GM23338 (cell line): ENCODE measurements at regions not wholly inside any gene's neighbourhood (a gene's known extent, or its start where the extent isn't known, plus 50 kb on each side); places are given as distances from the start of the nearest gene placed in this dataset.

Source experiments
- ATAC-seq: fragments of 200-7000 bp; cut with Tn5 transposase; 3 replicates; pipeline ENCODE4 v1.9.1; 2020
- DNase-seq: peaks from one replicate; pipeline ENCODE4 v3.0.0-alpha.2; 2015; ENCODE audit warnings: low spot score
- H2AFZ ChIP-seq: fragments of 200-600 bp; sonication (generic); 2 replicates; pipeline ENCODE4 v1.8.0; 2016; ENCODE audit warnings: antibody characterized with exemption, mild to moderate bottlenecking, moderate library complexity
- H3F3A ChIP-seq: fragments of 200-600 bp; sonication (generic); replicated peaks from 2 replicates; pipeline ENCODE4 v1.8.0; 2017; ENCODE audit warnings: antibody characterized with exemption, mixed run types, low read depth
- H3K27ac ChIP-seq: fragments of 200-600 bp; sonication (generic); 2 replicates; pipeline ENCODE4 v1.6.1; 2016; ENCODE audit warnings: low read depth
- H3K27me3 ChIP-seq: fragments of 200-600 bp; sonication (generic); 2 replicates; pipeline ENCODE4 v1.8.0; 2016; ENCODE audit warnings: mild to moderate bottlenecking, mixed run types, moderate library complexity; ENCODE audit not compliant: insufficient read depth
- H3K36me3 ChIP-seq: fragments of 200-600 bp; sonication (generic); 2 replicates; pipeline ENCODE4 v1.8.0; 2016; ENCODE audit warnings: mild to moderate bottlenecking; ENCODE audit not compliant: insufficient read depth
- H3K4me1 ChIP-seq: fragments of 200-600 bp; sonication (generic); 2 replicates; pipeline ENCODE4 v1.8.0; 2016; ENCODE audit warnings: mild to moderate bottlenecking, moderate library complexity; ENCODE audit not compliant: insufficient read depth
- H3K4me2 ChIP-seq: fragments of 200-600 bp; sonication (generic); 2 replicates; pipeline ENCODE4 v1.7.1; 2017; ENCODE audit warnings: mixed run types
- H3K4me3 ChIP-seq: fragments of 200-600 bp; sonication (generic); 2 replicates; pipeline ENCODE4 v1.6.1; 2016; ENCODE audit warnings: mixed run types
- H3K79me2 ChIP-seq: fragments of 200-600 bp; sonication (generic); replicated peaks from 2 replicates; pipeline ENCODE4 v1.8.0; 2017; ENCODE audit warnings: mild to moderate bottlenecking; ENCODE audit not compliant: insufficient read depth
- H3K9me2 ChIP-seq: fragments of 200-600 bp; sonication (generic); 2 replicates; pipeline ENCODE4 v1.8.0; 2017; ENCODE audit not compliant: insufficient read depth
- H4K20me1 ChIP-seq: fragments of 200-600 bp; sonication (generic); replicated peaks from 2 replicates; pipeline ENCODE4 v1.8.0; 2017; ENCODE audit warnings: mild to moderate bottlenecking; ENCODE audit not compliant: insufficient read depth
- H3K27ac Mint-ChIP-seq: 2 replicates; pipeline ENCODE4 v1.8.0; 2020; ENCODE audit warnings: inconsistent platforms, mild to moderate bottlenecking, moderate library complexity, mixed read lengths
- H3K27me3 Mint-ChIP-seq: 3 replicates; pipeline ENCODE4 v1.8.0; 2022; ENCODE audit warnings: low read depth, mild to moderate bottlenecking, moderate library complexity, mixed read lengths, inconsistent platforms; ENCODE audit not compliant: insufficient read depth, poor library complexity
- H3K36me3 Mint-ChIP-seq: 3 replicates; pipeline ENCODE4 v1.8.0; 2021; ENCODE audit warnings: low read depth, mild to moderate bottlenecking, inconsistent platforms, moderate library complexity, mixed read lengths
- H3K4me1 Mint-ChIP-seq: 3 replicates; pipeline ENCODE4 v1.8.0; 2020; ENCODE audit warnings: mild to moderate bottlenecking, inconsistent platforms, mixed read lengths
- H3K4me3 Mint-ChIP-seq: 3 replicates; pipeline ENCODE4 v1.8.0; 2021; ENCODE audit warnings: moderate library complexity, mild to moderate bottlenecking, inconsistent platforms, mixed read lengths
- H3K9me3 Mint-ChIP-seq: 3 replicates; pipeline ENCODE4 v1.8.0; 2020; ENCODE audit warnings: moderate library complexity, mild to moderate bottlenecking, inconsistent platforms, mixed read lengths
- CREB1 ChIP-seq: fragments of 250-450 bp; sonication (Bioruptor Pico); IDR thresholded peaks from 2 replicates; pipeline ENCODE4 v1.5.0; 2020; ENCODE audit warnings: low read depth, mild to moderate bottlenecking, moderate library complexity
- EZH2 ChIP-seq: fragments of 200-600 bp; sonication (generic); IDR thresholded peaks from one replicate; pipeline ENCODE4 v1.8.0; 2017; ENCODE audit warnings: antibody characterized with exemption, mild to moderate bottlenecking, low read depth; ENCODE audit not compliant: unreplicated experiment
- EZH2phosphoT487 ChIP-seq: fragments of 200-600 bp; sonication (generic); IDR thresholded peaks from one replicate; pipeline ENCODE4 v1.8.1; 2018; ENCODE audit warnings: antibody characterized with exemption; ENCODE audit not compliant: unreplicated experiment
- JUNB ChIP-seq: IDR thresholded peaks from one replicate; pipeline ENCODE4 v1.6.1; 2016; ENCODE audit warnings: antibody characterized with exemption; ENCODE audit not compliant: unreplicated experiment
- NANOG ChIP-seq: IDR thresholded peaks from 2 replicates; pipeline ENCODE4 v1.6.1; 2016; ENCODE audit warnings: antibody characterized with exemption, borderline replicate concordance
- POLR2AphosphoS5 ChIP-seq: IDR thresholded peaks from 2 replicates; pipeline ENCODE4 v1.6.1; 2016; ENCODE audit warnings: antibody characterized with exemption, low read depth
- STAT1 ChIP-seq: IDR thresholded peaks from one replicate; pipeline ENCODE4 v1.6.1; 2016; ENCODE audit warnings: antibody characterized with exemption; ENCODE audit not compliant: unreplicated experiment
- ZNF114 ChIP-seq: fragments of 250-450 bp; sonication (Bioruptor Pico); IDR thresholded peaks from 2 replicates; pipeline ENCODE4 v1.5.0; 2020; ENCODE audit warnings: mild to moderate bottlenecking, moderate library complexity
- ZNF331 ChIP-seq: fragments of 250-450 bp; sonication (Bioruptor Pico); IDR thresholded peaks from 2 replicates; pipeline ENCODE4 v1.5.0; 2020; ENCODE audit warnings: low read depth, mild to moderate bottlenecking, moderate library complexity
- TF ChIP-seq, protein P1 (sequence below): IDR thresholded peaks from one replicate; pipeline ENCODE4 v1.6.1; 2018; ENCODE audit warnings: antibody characterized with exemption; ENCODE audit not compliant: unreplicated experiment
- TF ChIP-seq, protein P2 (sequence below), 2 experiments: fragments of 200-600 bp in 1 of 2; sonication (generic) in 1 of 2; conservative IDR thresholded peaks; 2 replicates each; pipeline versions ENCODE4 v1.5.1 to v1.6.1; 2016 to 2017; ENCODE audit warnings: antibody characterized with exemption in 2 of 2, low read depth in 2 of 2, mild to moderate bottlenecking in 2 of 2, moderate library complexity in 1 of 2
- TF ChIP-seq, protein P3 (sequence below): IDR thresholded peaks from 2 replicates; pipeline ENCODE4 v1.6.1; 2016; ENCODE audit warnings: antibody characterized with exemption
- TF ChIP-seq, protein P4 (sequence below): fragments of 250-450 bp; sonication (Bioruptor Pico); IDR thresholded peaks from 2 replicates; pipeline ENCODE4 v1.5.0; 2020; ENCODE audit warnings: mild to moderate bottlenecking, moderate library complexity

DNA sequence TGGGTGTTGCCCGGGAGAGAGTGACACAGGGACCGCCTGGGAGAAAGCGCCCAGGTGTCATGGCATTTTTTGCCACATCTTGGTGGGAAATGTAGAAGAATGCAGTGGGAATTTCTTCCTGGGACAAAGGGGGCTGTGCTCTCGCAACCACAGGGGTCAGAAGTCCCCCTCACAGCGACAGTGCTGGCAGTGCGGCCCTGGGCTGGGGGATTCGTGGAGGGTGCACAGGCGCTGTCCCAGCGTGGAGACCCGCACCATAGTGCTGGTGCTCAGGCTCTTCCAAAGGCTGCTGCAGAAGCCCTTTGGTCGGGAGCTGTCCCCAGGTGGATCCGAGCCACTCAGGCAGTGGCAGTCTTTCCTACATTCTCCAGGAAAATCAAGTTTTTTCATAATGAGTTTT lies 128.8 kb upstream of the SOX11 start:
- H3K79me2 ChIP-seq: no peaks in the 10 kb centered on the region
- no peaks in the 10 kb centered on the region for H3K4me1 ChIP-seq
- Mint-ChIP-seq H3K27me3 (no peaks in the 10 kb centered on the region), H3K36me3 (peaks cover 13% of the 10 kb centered on the region; the same call in 2 of the 3 replicates), H3K4me1 (no peaks in the 10 kb centered on the region; the same call in 2 of the 3 replicates), H3K9me3 (peaks cover 60% of the 10 kb centered on the region), H3K4me3 (no peak overlapping the region), H3K27ac (no peak overlapping the region)
- no peak overlapping the region for H2AFZ ChIP-seq
- no peak for TF ChIP-seq NANOG
- no peak for TF ChIP-seq ZNF331
- TF ChIP-seq, protein P1, sequence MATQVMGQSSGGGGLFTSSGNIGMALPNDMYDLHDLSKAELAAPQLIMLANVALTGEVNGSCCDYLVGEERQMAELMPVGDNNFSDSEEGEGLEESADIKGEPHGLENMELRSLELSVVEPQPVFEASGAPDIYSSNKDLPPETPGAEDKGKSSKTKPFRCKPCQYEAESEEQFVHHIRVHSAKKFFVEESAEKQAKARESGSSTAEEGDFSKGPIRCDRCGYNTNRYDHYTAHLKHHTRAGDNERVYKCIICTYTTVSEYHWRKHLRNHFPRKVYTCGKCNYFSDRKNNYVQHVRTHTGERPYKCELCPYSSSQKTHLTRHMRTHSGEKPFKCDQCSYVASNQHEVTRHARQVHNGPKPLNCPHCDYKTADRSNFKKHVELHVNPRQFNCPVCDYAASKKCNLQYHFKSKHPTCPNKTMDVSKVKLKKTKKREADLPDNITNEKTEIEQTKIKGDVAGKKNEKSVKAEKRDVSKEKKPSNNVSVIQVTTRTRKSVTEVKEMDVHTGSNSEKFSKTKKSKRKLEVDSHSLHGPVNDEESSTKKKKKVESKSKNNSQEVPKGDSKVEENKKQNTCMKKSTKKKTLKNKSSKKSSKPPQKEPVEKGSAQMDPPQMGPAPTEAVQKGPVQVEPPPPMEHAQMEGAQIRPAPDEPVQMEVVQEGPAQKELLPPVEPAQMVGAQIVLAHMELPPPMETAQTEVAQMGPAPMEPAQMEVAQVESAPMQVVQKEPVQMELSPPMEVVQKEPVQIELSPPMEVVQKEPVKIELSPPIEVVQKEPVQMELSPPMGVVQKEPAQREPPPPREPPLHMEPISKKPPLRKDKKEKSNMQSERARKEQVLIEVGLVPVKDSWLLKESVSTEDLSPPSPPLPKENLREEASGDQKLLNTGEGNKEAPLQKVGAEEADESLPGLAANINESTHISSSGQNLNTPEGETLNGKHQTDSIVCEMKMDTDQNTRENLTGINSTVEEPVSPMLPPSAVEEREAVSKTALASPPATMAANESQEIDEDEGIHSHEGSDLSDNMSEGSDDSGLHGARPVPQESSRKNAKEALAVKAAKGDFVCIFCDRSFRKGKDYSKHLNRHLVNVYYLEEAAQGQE: no peak
- TF ChIP-seq, protein P2, sequence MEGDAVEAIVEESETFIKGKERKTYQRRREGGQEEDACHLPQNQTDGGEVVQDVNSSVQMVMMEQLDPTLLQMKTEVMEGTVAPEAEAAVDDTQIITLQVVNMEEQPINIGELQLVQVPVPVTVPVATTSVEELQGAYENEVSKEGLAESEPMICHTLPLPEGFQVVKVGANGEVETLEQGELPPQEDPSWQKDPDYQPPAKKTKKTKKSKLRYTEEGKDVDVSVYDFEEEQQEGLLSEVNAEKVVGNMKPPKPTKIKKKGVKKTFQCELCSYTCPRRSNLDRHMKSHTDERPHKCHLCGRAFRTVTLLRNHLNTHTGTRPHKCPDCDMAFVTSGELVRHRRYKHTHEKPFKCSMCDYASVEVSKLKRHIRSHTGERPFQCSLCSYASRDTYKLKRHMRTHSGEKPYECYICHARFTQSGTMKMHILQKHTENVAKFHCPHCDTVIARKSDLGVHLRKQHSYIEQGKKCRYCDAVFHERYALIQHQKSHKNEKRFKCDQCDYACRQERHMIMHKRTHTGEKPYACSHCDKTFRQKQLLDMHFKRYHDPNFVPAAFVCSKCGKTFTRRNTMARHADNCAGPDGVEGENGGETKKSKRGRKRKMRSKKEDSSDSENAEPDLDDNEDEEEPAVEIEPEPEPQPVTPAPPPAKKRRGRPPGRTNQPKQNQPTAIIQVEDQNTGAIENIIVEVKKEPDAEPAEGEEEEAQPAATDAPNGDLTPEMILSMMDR (conservative IDR thresholded peaks at IDR 0.05; ENCODE audit: low read depth in 2 of 2): no peak
- TF ChIP-seq STAT1: no peak
- no peak for TF ChIP-seq ZNF114 (CRISPR knock-in tag)
- TF ChIP-seq, protein P3, sequence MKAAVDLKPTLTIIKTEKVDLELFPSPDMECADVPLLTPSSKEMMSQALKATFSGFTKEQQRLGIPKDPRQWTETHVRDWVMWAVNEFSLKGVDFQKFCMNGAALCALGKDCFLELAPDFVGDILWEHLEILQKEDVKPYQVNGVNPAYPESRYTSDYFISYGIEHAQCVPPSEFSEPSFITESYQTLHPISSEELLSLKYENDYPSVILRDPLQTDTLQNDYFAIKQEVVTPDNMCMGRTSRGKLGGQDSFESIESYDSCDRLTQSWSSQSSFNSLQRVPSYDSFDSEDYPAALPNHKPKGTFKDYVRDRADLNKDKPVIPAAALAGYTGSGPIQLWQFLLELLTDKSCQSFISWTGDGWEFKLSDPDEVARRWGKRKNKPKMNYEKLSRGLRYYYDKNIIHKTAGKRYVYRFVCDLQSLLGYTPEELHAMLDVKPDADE: no peak
- no peak for TF ChIP-seq CREB1
- no peak for TF ChIP-seq JUNB
- no peak for TF ChIP-seq EZH2phosphoT487
- TF ChIP-seq, protein P4, sequence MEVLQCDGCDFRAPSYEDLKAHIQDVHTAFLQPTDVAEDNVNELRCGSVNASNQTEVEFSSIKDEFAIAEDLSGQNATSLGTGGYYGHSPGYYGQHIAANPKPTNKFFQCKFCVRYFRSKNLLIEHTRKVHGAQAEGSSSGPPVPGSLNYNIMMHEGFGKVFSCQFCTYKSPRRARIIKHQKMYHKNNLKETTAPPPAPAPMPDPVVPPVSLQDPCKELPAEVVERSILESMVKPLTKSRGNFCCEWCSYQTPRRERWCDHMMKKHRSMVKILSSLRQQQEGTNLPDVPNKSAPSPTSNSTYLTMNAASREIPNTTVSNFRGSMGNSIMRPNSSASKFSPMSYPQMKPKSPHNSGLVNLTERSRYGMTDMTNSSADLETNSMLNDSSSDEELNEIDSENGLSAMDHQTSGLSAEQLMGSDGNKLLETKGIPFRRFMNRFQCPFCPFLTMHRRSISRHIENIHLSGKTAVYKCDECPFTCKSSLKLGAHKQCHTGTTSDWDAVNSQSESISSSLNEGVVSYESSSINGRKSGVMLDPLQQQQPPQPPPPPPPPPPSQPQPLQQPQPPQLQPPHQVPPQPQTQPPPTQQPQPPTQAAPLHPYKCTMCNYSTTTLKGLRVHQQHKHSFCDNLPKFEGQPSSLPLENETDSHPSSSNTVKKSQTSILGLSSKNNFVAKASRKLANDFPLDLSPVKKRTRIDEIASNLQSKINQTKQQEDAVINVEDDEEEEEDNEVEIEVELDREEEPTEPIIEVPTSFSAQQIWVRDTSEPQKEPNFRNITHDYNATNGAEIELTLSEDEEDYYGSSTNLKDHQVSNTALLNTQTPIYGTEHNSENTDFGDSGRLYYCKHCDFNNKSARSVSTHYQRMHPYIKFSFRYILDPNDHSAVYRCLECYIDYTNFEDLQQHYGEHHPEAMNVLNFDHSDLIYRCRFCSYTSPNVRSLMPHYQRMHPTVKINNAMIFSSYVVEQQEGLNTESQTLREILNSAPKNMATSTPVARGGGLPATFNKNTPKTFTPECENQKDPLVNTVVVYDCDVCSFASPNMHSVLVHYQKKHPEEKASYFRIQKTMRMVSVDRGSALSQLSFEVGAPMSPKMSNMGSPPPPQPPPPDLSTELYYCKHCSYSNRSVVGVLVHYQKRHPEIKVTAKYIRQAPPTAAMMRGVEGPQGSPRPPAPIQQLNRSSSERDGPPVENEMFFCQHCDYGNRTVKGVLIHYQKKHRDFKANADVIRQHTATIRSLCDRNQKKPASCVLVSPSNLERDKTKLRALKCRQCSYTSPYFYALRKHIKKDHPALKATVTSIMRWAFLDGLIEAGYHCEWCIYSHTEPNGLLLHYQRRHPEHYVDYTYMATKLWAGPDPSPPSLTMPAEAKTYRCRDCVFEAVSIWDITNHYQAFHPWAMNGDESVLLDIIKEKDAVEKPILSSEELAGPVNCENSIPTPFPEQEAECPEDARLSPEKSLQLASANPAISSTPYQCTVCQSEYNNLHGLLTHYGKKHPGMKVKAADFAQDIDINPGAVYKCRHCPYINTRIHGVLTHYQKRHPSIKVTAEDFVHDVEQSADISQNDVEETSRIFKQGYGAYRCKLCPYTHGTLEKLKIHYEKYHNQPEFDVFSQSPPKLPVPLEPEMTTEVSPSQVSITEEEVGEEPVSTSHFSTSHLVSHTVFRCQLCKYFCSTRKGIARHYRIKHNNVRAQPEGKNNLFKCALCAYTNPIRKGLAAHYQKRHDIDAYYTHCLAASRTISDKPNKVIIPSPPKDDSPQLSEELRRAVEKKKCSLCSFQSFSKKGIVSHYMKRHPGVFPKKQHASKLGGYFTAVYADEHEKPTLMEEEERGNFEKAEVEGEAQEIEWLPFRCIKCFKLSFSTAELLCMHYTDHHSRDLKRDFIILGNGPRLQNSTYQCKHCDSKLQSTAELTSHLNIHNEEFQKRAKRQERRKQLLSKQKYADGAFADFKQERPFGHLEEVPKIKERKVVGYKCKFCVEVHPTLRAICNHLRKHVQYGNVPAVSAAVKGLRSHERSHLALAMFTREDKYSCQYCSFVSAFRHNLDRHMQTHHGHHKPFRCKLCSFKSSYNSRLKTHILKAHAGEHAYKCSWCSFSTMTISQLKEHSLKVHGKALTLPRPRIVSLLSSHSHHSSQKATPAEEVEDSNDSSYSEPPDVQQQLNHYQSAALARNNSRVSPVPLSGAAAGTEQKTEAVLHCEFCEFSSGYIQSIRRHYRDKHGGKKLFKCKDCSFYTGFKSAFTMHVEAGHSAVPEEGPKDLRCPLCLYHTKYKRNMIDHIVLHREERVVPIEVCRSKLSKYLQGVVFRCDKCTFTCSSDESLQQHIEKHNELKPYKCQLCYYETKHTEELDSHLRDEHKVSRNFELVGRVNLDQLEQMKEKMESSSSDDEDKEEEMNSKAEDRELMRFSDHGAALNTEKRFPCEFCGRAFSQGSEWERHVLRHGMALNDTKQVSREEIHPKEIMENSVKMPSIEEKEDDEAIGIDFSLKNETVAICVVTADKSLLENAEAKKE (CRISPR knock-in tag): no peak
- no peak for TF ChIP-seq EZH2
- no peak for TF ChIP-seq POLR2AphosphoS5
- H3K27ac ChIP-seq: no peak overlapping the region
- H3K27me3 ChIP-seq: no peaks in the 10 kb centered on the region
- H3K9me2 ChIP-seq: no peaks in the 10 kb centered on the region
- ATAC-seq (no peak), DNase-seq (no peak)
- no peaks in the 10 kb centered on the region for H3F3A ChIP-seq
- H3K4me3 ChIP-seq: no peak overlapping the region
- no peaks in the 10 kb centered on the region for H4K20me1 ChIP-seq
- H3K36me3 ChIP-seq: no peaks in the 10 kb centered on the region
- no peak overlapping the region for H3K4me2 ChIP-seq
